Natural killer cell (primary cell): ENCODE measurements at regions not wholly inside any gene's neighbourhood (a gene's known extent, or its start where the extent isn't known, plus 50 kb on each side); places are given as distances from the start of the nearest gene placed in this dataset.

ENCODE experiments used
- ATAC-seq, 3 donors: fragments of 150-1000 bp in 2 of 3; fragments of 200-7000 bp in 1 of 3; cut with Tn5 transposase; 1 replicate in 1 of 3; 2 replicates in 2 of 3; pipeline ENCODE4 v1.10.0; 2021; ENCODE audit warnings: mild to moderate bottlenecking in 2 of 3, moderate library complexity in 2 of 3
- DNase-seq, 2 donors: peaks; one replicate each; pipeline versions ENCODE4 v3.0.0 to v3.0.0-alpha.2; 2013 to 2021; ENCODE audit warnings: mixed read lengths in 1 of 2
- H3K27ac ChIP-seq: one replicate; pipeline ENCODE4 v1.5.1; 2013; ENCODE audit warnings: mild to moderate bottlenecking, low read length
- H3K27me3 ChIP-seq: one replicate; pipeline ENCODE4 v1.6.1; 2013; ENCODE audit warnings: low read length; ENCODE audit not compliant: control insufficient read depth, insufficient read depth
- H3K36me3 ChIP-seq: one replicate; pipeline ENCODE4 v1.6.1; 2013; ENCODE audit warnings: low read length; ENCODE audit not compliant: control insufficient read depth, insufficient read depth
- H3K4me1 ChIP-seq: one replicate; pipeline ENCODE4 v1.6.1; 2013; ENCODE audit warnings: low read length; ENCODE audit not compliant: control insufficient read depth, insufficient read depth
- H3K4me3 ChIP-seq: one replicate; pipeline ENCODE4 v1.5.1; 2013; ENCODE audit warnings: low read length
- H3K9me3 ChIP-seq: one replicate; pipeline ENCODE4 v1.6.1; 2013; ENCODE audit warnings: low read length; ENCODE audit not compliant: control insufficient read depth, insufficient read depth
- H3K27ac Mint-ChIP-seq, 2 donors: one replicate each; pipeline ENCODE4 v1.8.0; 2022; ENCODE audit warnings: mild to moderate bottlenecking in 2 of 2, mixed read lengths in 2 of 2, moderate library complexity in 1 of 2
- H3K27me3 Mint-ChIP-seq, 2 donors: one replicate each; pipeline ENCODE4 v1.8.0; 2022; ENCODE audit warnings: low read depth in 2 of 2, mixed read lengths in 2 of 2
- H3K36me3 Mint-ChIP-seq: one replicate; pipeline ENCODE4 v1.8.0; 2022; ENCODE audit warnings: mixed read lengths
- H3K4me1 Mint-ChIP-seq, 2 donors: one replicate each; pipeline ENCODE4 v1.8.0; 2022; ENCODE audit warnings: mixed read lengths in 2 of 2
- H3K4me3 Mint-ChIP-seq: one replicate; pipeline ENCODE4 v1.8.0; 2022; ENCODE audit warnings: mild to moderate bottlenecking, moderate library complexity, mixed read lengths
- H3K9me3 Mint-ChIP-seq, 2 donors: one replicate each; pipeline ENCODE4 v1.8.0; 2022; ENCODE audit warnings: mixed read lengths in 2 of 2
- WGBS: methylation state at CpG from one replicate; pipeline ENCODE4 v1.1.7; 2013; ENCODE audit warnings: missing lambda C conversion rate; ENCODE audit not compliant: insufficient coverage; 5-methylcytosine and 5-hydroxymethylcytosine counted together
- intact Hi-C: fragments of 100-400 bp; cut with micrococcal nuclease; formaldehyde crosslinking; loops from one replicate; pipeline ENCODE4 v1.14.2; 2022
- TF ChIP-seq, protein P1 (sequence below): fragments of 200-600 bp; IDR thresholded peaks from one replicate; pipeline ENCODE4 v1.8.0; 2022; ENCODE audit warnings: antibody characterized with exemption

DNA sequence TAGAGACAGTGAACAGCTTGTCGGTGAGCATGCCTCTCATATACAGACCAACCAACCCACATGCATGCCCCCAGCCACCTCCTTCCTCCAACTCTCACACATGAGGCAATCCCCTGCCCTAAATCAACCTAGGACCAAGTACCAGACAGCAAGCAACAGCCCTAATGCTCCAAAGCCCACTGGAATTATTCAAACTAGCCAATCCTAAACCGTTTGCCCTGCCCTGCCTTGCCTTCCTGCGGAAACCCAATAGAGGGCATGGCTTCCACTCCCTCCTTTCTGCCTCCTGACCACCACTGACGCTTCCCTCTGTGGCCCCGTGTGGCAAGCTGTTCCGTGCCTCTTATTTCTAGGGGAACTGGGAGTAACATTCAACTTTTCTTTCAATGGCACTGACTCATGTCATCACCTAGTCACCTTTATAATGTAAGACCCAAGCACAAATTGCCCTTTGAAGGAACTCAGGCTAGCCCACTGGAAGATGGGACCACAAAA lies 129.3 kb upstream of the GJB5 start:
- DNase-seq (no peak), ATAC-seq (no peak)
- Mint-ChIP-seq H3K4me1 (peaks cover 0 to 21% of the 10 kb centered on the region in 2 donors), H3K4me3 (no peak overlapping the region), H3K9me3 (no peaks in the 10 kb centered on the region), H3K27ac (no peak overlapping the region), H3K27me3 (peaks cover 4 to 16% of the 10 kb centered on the region in 2 donors), H3K36me3 (no peaks in the 10 kb centered on the region)
- no peaks in the 10 kb centered on the region for H3K27me3 ChIP-seq
- no peak overlapping the region for H3K27ac ChIP-seq
- 34% methylated on average over 6 of the region's 6 CpGs for WGBS
- intact Hi-C loops = no loop called here
- TF ChIP-seq, protein P1, sequence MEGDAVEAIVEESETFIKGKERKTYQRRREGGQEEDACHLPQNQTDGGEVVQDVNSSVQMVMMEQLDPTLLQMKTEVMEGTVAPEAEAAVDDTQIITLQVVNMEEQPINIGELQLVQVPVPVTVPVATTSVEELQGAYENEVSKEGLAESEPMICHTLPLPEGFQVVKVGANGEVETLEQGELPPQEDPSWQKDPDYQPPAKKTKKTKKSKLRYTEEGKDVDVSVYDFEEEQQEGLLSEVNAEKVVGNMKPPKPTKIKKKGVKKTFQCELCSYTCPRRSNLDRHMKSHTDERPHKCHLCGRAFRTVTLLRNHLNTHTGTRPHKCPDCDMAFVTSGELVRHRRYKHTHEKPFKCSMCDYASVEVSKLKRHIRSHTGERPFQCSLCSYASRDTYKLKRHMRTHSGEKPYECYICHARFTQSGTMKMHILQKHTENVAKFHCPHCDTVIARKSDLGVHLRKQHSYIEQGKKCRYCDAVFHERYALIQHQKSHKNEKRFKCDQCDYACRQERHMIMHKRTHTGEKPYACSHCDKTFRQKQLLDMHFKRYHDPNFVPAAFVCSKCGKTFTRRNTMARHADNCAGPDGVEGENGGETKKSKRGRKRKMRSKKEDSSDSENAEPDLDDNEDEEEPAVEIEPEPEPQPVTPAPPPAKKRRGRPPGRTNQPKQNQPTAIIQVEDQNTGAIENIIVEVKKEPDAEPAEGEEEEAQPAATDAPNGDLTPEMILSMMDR = no peak
- no peak overlapping the region for H3K4me3 ChIP-seq
- H3K9me3 ChIP-seq = no peaks in the 10 kb centered on the region
- H3K4me1 ChIP-seq = peaks cover 16% of the 10 kb centered on the region
- H3K36me3 ChIP-seq = no peaks in the 10 kb centered on the region

DNA sequence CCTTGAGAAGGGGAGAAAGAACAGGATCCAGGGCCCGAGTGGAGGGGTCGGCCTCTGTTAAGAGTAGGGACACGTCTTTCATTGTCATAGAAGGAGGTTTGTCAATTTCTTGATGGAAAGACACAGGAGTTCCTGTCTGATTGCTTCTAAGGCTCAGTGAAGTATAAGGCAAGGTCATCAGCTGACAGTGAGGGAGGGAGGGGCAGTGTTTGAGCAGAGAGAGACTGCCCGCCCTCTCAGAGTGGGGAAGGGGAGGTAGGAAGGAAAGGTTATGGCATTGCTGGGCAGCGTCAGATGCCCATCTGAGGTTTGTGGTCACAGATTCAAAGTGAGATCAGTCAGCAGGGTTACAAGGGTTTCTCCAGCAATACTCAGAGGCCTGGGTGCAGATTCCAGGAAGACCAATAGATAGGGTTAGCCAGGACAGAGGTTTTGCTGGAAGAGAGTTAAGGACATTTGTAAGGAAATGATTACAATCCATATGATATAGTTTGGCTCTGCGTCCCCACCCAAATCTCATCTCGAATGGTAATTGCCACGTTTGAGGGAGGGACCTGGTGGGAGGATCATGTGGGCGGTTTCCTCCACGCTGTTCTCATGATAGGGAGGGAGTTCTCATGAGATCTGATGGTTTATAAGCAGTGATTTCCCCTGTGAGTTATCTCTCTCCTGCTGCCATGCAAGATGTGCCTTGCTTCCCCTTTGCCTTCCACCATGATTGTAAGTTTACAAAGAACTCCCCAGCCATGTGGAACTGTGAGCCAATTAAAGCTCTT lies 127.2 kb upstream of the GJB5 start:
- Histone ChIP-seq H3K27ac (no peak overlapping the region), H3K4me1 (peaks cover 16% of the 10 kb centered on the region), H3K27me3 (no peaks in the 10 kb centered on the region), H3K4me3 (no peak overlapping the region), H3K36me3 (no peaks in the 10 kb centered on the region), H3K9me3 (no peaks in the 10 kb centered on the region)
- TF ChIP-seq, protein P1 = no peak
- Mint-ChIP-seq H3K4me3 (no peak overlapping the region), H3K4me1 (peaks cover 0 to 21% of the 10 kb centered on the region in 2 donors), H3K27me3 (peaks cover 2 to 14% of the 10 kb centered on the region in 2 donors), H3K27ac (no peak overlapping the region), H3K9me3 (no peaks in the 10 kb centered on the region), H3K36me3 (no peaks in the 10 kb centered on the region)
- intact Hi-C loops = no loop called here
- no peak for ATAC-seq
- 60% methylated on average over 10 of the region's 10 CpGs for WGBS
- DNase-seq = no peak

DNA sequence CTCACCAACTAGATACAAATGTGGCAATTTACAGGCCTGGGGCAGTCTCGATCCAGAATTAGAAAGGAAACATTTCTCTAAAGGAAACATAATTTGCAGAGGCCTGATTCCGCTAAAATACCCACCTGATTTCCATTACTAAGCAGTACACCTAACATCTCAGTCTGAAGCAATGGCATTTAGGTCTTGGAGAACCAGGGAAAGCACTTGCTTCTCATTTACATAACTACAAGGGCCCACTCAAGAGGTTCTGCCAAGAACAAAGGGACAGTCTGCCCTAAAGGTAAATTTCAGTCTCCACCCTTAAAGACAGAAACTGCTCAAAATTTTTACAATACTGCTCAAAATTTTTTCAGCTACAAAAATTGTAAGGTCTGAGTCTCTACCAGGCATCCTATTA lies 123.7 kb upstream of the GJB5 start:
- Mint-ChIP-seq H3K4me3 (no peak overlapping the region), H3K36me3 (no peaks in the 10 kb centered on the region), H3K9me3 (no peaks in the 10 kb centered on the region), H3K27me3 (peaks cover 4 to 8% of the 10 kb centered on the region in 2 donors), H3K4me1 (peaks cover 0 to 13% of the 10 kb centered on the region in 2 donors), H3K27ac (no peak overlapping the region)
- no peak overlapping the region for H3K27ac ChIP-seq
- WGBS = 85% methylated on average over 2 of the region's 2 CpGs
- no peak overlapping the region for H3K4me3 ChIP-seq
- TF ChIP-seq, protein P1 = no peak
- intact Hi-C loops = no loop called here
- H3K36me3 ChIP-seq = no peaks in the 10 kb centered on the region
- H3K9me3 ChIP-seq = no peaks in the 10 kb centered on the region
- DNase-seq = no peak
- no peak for ATAC-seq
- peaks cover 4% of the 10 kb centered on the region for H3K4me1 ChIP-seq
- H3K27me3 ChIP-seq = no peaks in the 10 kb centered on the region
